ENCODE measurements at regions not wholly inside any gene's neighbourhood (a gene's known extent, or its start where the extent isn't known, plus 50 kb on each side); places are given as distances from the start of the nearest gene placed in this dataset.

GRCh38 chr1:199719156-199719842 lies 308.2 kb upstream of the NR5A2 start:
- no peaks in the 10 kb centered on the region for H3K27me3 ChIP-seq (replicated peaks)
- no peaks in the 10 kb centered on the region for H3K36me3 ChIP-seq
- no peak for DNase-seq (ENCODE audit: low read depth in 1 of 2, low spot score in 2 of 2)
- no peak overlapping the region for H3K4me3 ChIP-seq
- no peaks in the 10 kb centered on the region for H3K4me1 ChIP-seq (replicated peaks)
- H3K27ac ChIP-seq: no peak overlapping the region
- no peaks in the 10 kb centered on the region for H3K9me3 ChIP-seq (replicated peaks)

GRCh38 chr1:199720496-199720895 lies 307.0 kb upstream of the NR5A2 start:
- H3K4me3 ChIP-seq: no peak overlapping the region
- H3K27me3 ChIP-seq (replicated peaks): no peaks in the 10 kb centered on the region
- H3K4me1 ChIP-seq (replicated peaks): no peaks in the 10 kb centered on the region
- H3K36me3 ChIP-seq: no peaks in the 10 kb centered on the region
- no peak for DNase-seq (ENCODE audit: low read depth in 1 of 2, low spot score in 2 of 2)
- no peaks in the 10 kb centered on the region for H3K9me3 ChIP-seq (replicated peaks)
- no peak overlapping the region for H3K27ac ChIP-seq

- no peak overlapping the region for H3K4me3 ChIP-seq
- DNase-seq (ENCODE audit: low read depth in 1 of 2, low spot score in 2 of 2): no peak
- H3K4me1 ChIP-seq (replicated peaks): no peaks in the 10 kb centered on the region
- H3K27ac ChIP-seq: no peak overlapping the region
- no peaks in the 10 kb centered on the region for H3K9me3 ChIP-seq (replicated peaks)
- no peaks in the 10 kb centered on the region for H3K36me3 ChIP-seq
- H3K27me3 ChIP-seq (replicated peaks): no peaks in the 10 kb centered on the region
Observed at GRCh38 chr1:199721001-199721400, 306.5 kb upstream of the NR5A2 start.

GRCh38 chr1:199723250-199723956 lies 304.1 kb upstream of the NR5A2 start:
- Histone ChIP-seq H3K4me1 (replicated peaks) (no peaks in the 10 kb centered on the region), H3K27ac (no peak overlapping the region), H3K9me3 (replicated peaks) (no peaks in the 10 kb centered on the region), H3K4me3 (no peak overlapping the region), H3K36me3 (no peaks in the 10 kb centered on the region), H3K27me3 (replicated peaks) (no peaks in the 10 kb centered on the region)
- DNase-seq (ENCODE audit: low read depth in 1 of 2, low spot score in 2 of 2): no peak

- Histone ChIP-seq H3K4me1 (replicated peaks) (no peaks in the 10 kb centered on the region), H3K36me3 (no peaks in the 10 kb centered on the region), H3K27me3 (replicated peaks) (no peaks in the 10 kb centered on the region), H3K27ac (no peak overlapping the region), H3K9me3 (replicated peaks) (no peaks in the 10 kb centered on the region), H3K4me3 (no peak overlapping the region)
- DNase-seq (ENCODE audit: low read depth in 1 of 2, low spot score in 2 of 2): no peak
Observed at GRCh38 chr1:199724049-199724448, 303.5 kb upstream of the NR5A2 start.

GRCh38 chr1:199725002-199725565 lies 302.4 kb upstream of the NR5A2 start:
- Histone ChIP-seq H3K36me3 (no peaks in the 10 kb centered on the region), H3K27me3 (replicated peaks) (no peaks in the 10 kb centered on the region)

GRCh38 chr1:199727682-199728081 lies 299.8 kb upstream of the NR5A2 start:
- Histone ChIP-seq H3K4me1 (replicated peaks) (no peaks in the 10 kb centered on the region), H3K27ac (no peak overlapping the region), H3K27me3 (replicated peaks) (no peaks in the 10 kb centered on the region), H3K36me3 (no peaks in the 10 kb centered on the region), H3K4me3 (no peak overlapping the region), H3K9me3 (replicated peaks) (no peaks in the 10 kb centered on the region)
- DNase-seq (ENCODE audit: low read depth in 1 of 2, low spot score in 2 of 2): no peak

More at GRCh38 chr1:199725002-199725565, 302.4 kb upstream of the NR5A2 start:
- H3K4me3 ChIP-seq: no peak overlapping the region
- no peak for DNase-seq (ENCODE audit: low read depth in 1 of 2, low spot score in 2 of 2)
- no peaks in the 10 kb centered on the region for H3K9me3 ChIP-seq (replicated peaks)
- no peaks in the 10 kb centered on the region for H3K4me1 ChIP-seq (replicated peaks)
- no peak overlapping the region for H3K27ac ChIP-seq

GRCh38 chr1:199728345-199728744 lies 299.2 kb upstream of the NR5A2 start:
- Histone ChIP-seq H3K36me3 (no peaks in the 10 kb centered on the region), H3K4me3 (no peak overlapping the region), H3K9me3 (replicated peaks) (no peaks in the 10 kb centered on the region), H3K27ac (no peak overlapping the region), H3K27me3 (replicated peaks) (no peaks in the 10 kb centered on the region), H3K4me1 (replicated peaks) (no peaks in the 10 kb centered on the region)
- DNase-seq (ENCODE audit: low read depth in 1 of 2, low spot score in 2 of 2): no peak

GRCh38 chr1:199733125-199733524 lies 294.4 kb upstream of the NR5A2 start:
- H3K4me1 ChIP-seq (replicated peaks): no peaks in the 10 kb centered on the region
- H3K36me3 ChIP-seq: no peaks in the 10 kb centered on the region
- no peaks in the 10 kb centered on the region; the same call in 1 of the 2 replicates for H3K27me3 ChIP-seq (replicated peaks)
- H3K4me3 ChIP-seq: no peak overlapping the region
- H3K9me3 ChIP-seq (replicated peaks): no peaks in the 10 kb centered on the region
- DNase-seq (ENCODE audit: low read depth in 1 of 2, low spot score in 2 of 2): no peak
- no peak overlapping the region for H3K27ac ChIP-seq

GRCh38 chr1:199734186-199734585 lies 293.3 kb upstream of the NR5A2 start:
- Histone ChIP-seq H3K4me3 (no peak overlapping the region), H3K9me3 (replicated peaks) (no peaks in the 10 kb centered on the region), H3K27me3 (replicated peaks) (no peaks in the 10 kb centered on the region; the same call in 1 of the 2 replicates), H3K4me1 (replicated peaks) (no peaks in the 10 kb centered on the region), H3K27ac (no peak overlapping the region), H3K36me3 (no peaks in the 10 kb centered on the region)
- DNase-seq (ENCODE audit: low read depth in 1 of 2, low spot score in 2 of 2): no peak

- Histone ChIP-seq H3K36me3 (no peaks in the 10 kb centered on the region), H3K27me3 (replicated peaks) (no peaks in the 10 kb centered on the region; the same call in 1 of the 2 replicates), H3K4me3 (no peak overlapping the region), H3K9me3 (replicated peaks) (no peaks in the 10 kb centered on the region), H3K27ac (no peak overlapping the region), H3K4me1 (replicated peaks) (no peaks in the 10 kb centered on the region)
- DNase-seq (ENCODE audit: low read depth in 1 of 2, low spot score in 2 of 2): no peak
Observed at GRCh38 chr1:199735660-199736059, 291.9 kb upstream of the NR5A2 start.

- H3K9me3 ChIP-seq (replicated peaks): no peaks in the 10 kb centered on the region
- no peaks in the 10 kb centered on the region for H3K4me1 ChIP-seq (replicated peaks)
- H3K27ac ChIP-seq: no peak overlapping the region
- no peaks in the 10 kb centered on the region for H3K36me3 ChIP-seq
- no peak for DNase-seq (ENCODE audit: low read depth in 1 of 2, low spot score in 2 of 2)
- no peaks in the 10 kb centered on the region; the same call in 1 of the 2 replicates for H3K27me3 ChIP-seq (replicated peaks)
- H3K4me3 ChIP-seq: no peak overlapping the region
Observed at GRCh38 chr1:199736646-199737045, 290.9 kb upstream of the NR5A2 start.

GRCh38 chr1:199741586-199741985 lies 285.9 kb upstream of the NR5A2 start:
- H3K27ac ChIP-seq: no peak overlapping the region
- no peaks in the 10 kb centered on the region; the same call in 1 of the 2 replicates for H3K27me3 ChIP-seq (replicated peaks)
- H3K36me3 ChIP-seq: no peaks in the 10 kb centered on the region
- H3K4me1 ChIP-seq (replicated peaks): peaks cover 11% of the 10 kb centered on the region
- no peak overlapping the region for H3K4me3 ChIP-seq
- no peak for DNase-seq (ENCODE audit: low read depth in 1 of 2, low spot score in 2 of 2)
- H3K9me3 ChIP-seq (replicated peaks): no peaks in the 10 kb centered on the region

- no peaks in the 10 kb centered on the region for H3K9me3 ChIP-seq (replicated peaks)
- no peak overlapping the region for H3K4me3 ChIP-seq
- H3K4me1 ChIP-seq (replicated peaks): peaks cover 11% of the 10 kb centered on the region
- H3K27ac ChIP-seq: no peak overlapping the region
- no peaks in the 10 kb centered on the region for H3K27me3 ChIP-seq (replicated peaks)
- H3K36me3 ChIP-seq: no peaks in the 10 kb centered on the region
- peak in 1 of 2 experiments; percentile 11 for DNase-seq (ENCODE audit: low read depth in 1 of 2, low spot score in 2 of 2)
Observed at GRCh38 chr1:199742547-199742946, 285.0 kb upstream of the NR5A2 start.
